ENCODE measurements at regions not wholly inside any gene's neighbourhood (a gene's known extent, or its start where the extent isn't known, plus 50 kb on each side); places are given as distances from the start of the nearest gene placed in this dataset.

DNA sequence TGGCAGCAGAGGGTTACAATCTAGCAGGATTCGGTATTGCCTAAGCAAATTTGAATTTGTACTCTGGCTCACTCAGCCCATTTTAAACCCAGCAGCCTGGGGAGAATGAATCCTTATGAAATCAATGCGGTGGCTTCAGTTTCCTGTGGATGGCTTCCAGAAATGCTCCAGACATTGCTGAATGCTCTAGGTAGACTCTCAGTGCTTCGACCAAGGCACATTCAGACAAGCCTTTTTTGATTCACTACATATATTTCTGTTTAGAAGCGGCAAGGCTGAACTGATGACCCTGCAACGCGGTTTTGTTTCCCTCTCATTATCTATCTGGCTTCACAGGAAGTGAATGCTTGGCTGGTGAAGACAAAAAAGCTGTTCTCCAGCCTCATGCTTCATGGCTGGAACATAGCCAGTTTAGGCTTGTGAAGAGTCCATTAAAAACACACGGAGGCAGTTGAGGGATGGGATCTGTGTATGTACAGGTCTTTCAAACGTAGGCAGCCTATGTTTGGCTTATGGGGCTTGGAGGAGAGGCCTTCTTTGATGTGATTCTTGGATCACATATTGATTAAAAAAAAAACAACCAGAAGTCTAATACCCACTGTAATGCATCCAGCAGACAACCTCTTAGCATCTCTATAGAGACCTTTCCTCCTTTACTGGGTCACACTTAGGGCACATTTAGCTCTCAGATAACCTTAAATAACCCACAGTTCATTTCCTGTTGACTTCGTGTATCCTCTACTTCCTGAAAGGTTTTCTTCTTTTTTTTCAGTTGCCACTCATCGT, 400.2 kb upstream of the TBL1XR1 start:
- TF ChIP-seq EZH2 (IDR thresholded peaks at IDR 0.05) = no peak
- TF ChIP-seq POLR2AphosphoS5 (IDR thresholded peaks at IDR 0.05; ENCODE audit: borderline replicate concordance, low read depth, low read length) = peak; percentile 34; the same call in 1 of the 2 replicates

All from SK-N-MC (cell line).